ENCODE measurements at regions not wholly inside any gene's neighbourhood (a gene's known extent, or its start where the extent isn't known, plus 50 kb on each side); places are given as distances from the start of the nearest gene placed in this dataset.

- TF ChIP-seq CTCF (IDR thresholded peaks at IDR 0.05; ENCODE audit: poor library complexity) (no peak), EZH2 (IDR thresholded peaks at IDR 0.05; ENCODE audit: borderline replicate concordance) (no peak)
Measured at GRCh38 chr6:22903826-22904225, 334.5 kb downstream of the HDGFL1 start.
